Prostate gland (tissue), 2 donors: ENCODE measurements at regions not wholly inside any gene's neighbourhood (a gene's known extent, or its start where the extent isn't known, plus 50 kb on each side); places are given as distances from the start of the nearest gene placed in this dataset.

Experiments used
- DNase-seq: peaks from one replicate; pipeline ENCODE4 v3.0.0-alpha.2; 2019; ENCODE audit warnings: low spot score
- H3K27ac ChIP-seq, 2 donors: fragments of 200-600 bp; sonication (generic); 2 replicates each; pipeline ENCODE4 v1.5.1; 2017 to 2019
- H3K27me3 ChIP-seq: fragments of 200-600 bp; sonication (generic); replicated peaks from 2 replicates; pipeline ENCODE4 v1.5.1; 2019; ENCODE audit not compliant: insufficient read depth
- H3K36me3 ChIP-seq, 2 donors: fragments of 200-600 bp; sonication (generic); 1 replicate in 1 of 2; 2 replicates in 1 of 2; pipeline versions ENCODE4 v1.5.1 to v1.8.1; 2017 to 2019
- H3K4me1 ChIP-seq: fragments of 200-600 bp; sonication (generic); replicated peaks from 2 replicates; pipeline ENCODE4 v1.5.1; 2019
- H3K4me3 ChIP-seq, 2 donors: fragments of 200-600 bp; sonication (generic); 2 replicates each; pipeline ENCODE4 v1.5.1; 2017 to 2019
- H3K9me3 ChIP-seq: fragments of 200-600 bp; sonication (generic); 2 replicates; pipeline ENCODE4 v1.5.1; 2017
- CTCF ChIP-seq, 4 experiments: fragments of 200-600 bp in 2 of 4; fragments of 450-650 bp in 2 of 4; sonication (generic) in 2 of 4; IDR thresholded peaks; 1 replicate in 3 of 4; 2 replicates in 1 of 4; pipeline ENCODE4 v1.5.1; 2016 to 2019; ENCODE audit warnings: antibody characterized with exemption in 4 of 4, mild to moderate bottlenecking in 2 of 4, moderate library complexity in 2 of 4
- POLR2A ChIP-seq: fragments of 450-650 bp; IDR thresholded peaks from one replicate; pipeline ENCODE4 v1.6.1; 2016; ENCODE audit warnings: antibody characterized with exemption, mild to moderate bottlenecking
- POLR2AphosphoS5 ChIP-seq: sonication (generic); formaldehyde crosslinking; IDR thresholded peaks from one replicate; pipeline ENCODE4 v1.6.1; 2017; ENCODE audit warnings: antibody characterized with exemption
- WGBS: methylation state at CpG from one replicate; pipeline ENCODE4 v1.1.5; 2018; 5-methylcytosine and 5-hydroxymethylcytosine counted together
- intact Hi-C: fragments of 100-400 bp; cut with DNase I; formaldehyde crosslinking; loops from one replicate; pipeline ENCODE4 v1.14.2; 2022

- DNase-seq = no peak
- no peak for TF ChIP-seq POLR2AphosphoS5
- no peak for TF ChIP-seq POLR2A
- TF ChIP-seq CTCF (IDR thresholded peaks at IDR 0.05) = no peak
Observed at GRCh38 chr4:175253184-175253902, 335.2 kb downstream of the ADAM29 start.

GRCh38 chr4:175263537-175263936 is 345.4 kb downstream of the ADAM29 start:
- 100% methylated on average over 1 of the region's 1 CpG for WGBS
- no peak for DNase-seq
- Histone ChIP-seq H3K4me3 (no peak overlapping the region), H3K9me3 (no peaks in the 10 kb centered on the region), H3K27me3 (no peaks in the 10 kb centered on the region), H3K36me3 (no peaks in the 10 kb centered on the region), H3K4me1 (no peaks in the 10 kb centered on the region), H3K27ac (no peak overlapping the region)
- TF ChIP-seq POLR2A (no peak), POLR2AphosphoS5 (no peak), CTCF (IDR thresholded peaks at IDR 0.05) (no peak)
- intact Hi-C loops = no loop called here

More at GRCh38 chr4:175253184-175253902, 335.2 kb downstream of the ADAM29 start:
- H3K36me3 ChIP-seq = no peaks in the 10 kb centered on the region
- intact Hi-C loops = no loop called here
- WGBS = 84% methylated on average over 8 of the region's 8 CpGs
- H3K4me1 ChIP-seq = no peaks in the 10 kb centered on the region
- H3K9me3 ChIP-seq = no peaks in the 10 kb centered on the region
- no peak overlapping the region for H3K27ac ChIP-seq
- H3K4me3 ChIP-seq = no peak overlapping the region
- H3K27me3 ChIP-seq = no peaks in the 10 kb centered on the region

GRCh38 chr4:175271010-175271630 is 353.0 kb downstream of the ADAM29 start:
- Histone ChIP-seq H3K9me3 (no peaks in the 10 kb centered on the region), H3K27ac (no peak overlapping the region), H3K4me1 (no peaks in the 10 kb centered on the region), H3K36me3 (no peaks in the 10 kb centered on the region), H3K4me3 (no peak overlapping the region), H3K27me3 (no peaks in the 10 kb centered on the region)
- 72% methylated on average over 2 of the region's 2 CpGs for WGBS
- no peak for DNase-seq
- intact Hi-C loops = no loop called here
- TF ChIP-seq POLR2A (no peak), POLR2AphosphoS5 (no peak), CTCF (IDR thresholded peaks at IDR 0.05) (no peak)

GRCh38 chr4:175273995-175274753 is 356.0 kb downstream of the ADAM29 start:
- no peak for TF ChIP-seq POLR2AphosphoS5
- no peak for TF ChIP-seq POLR2A
- no peak for TF ChIP-seq CTCF (IDR thresholded peaks at IDR 0.05)
- WGBS = 68% methylated on average over 4 of the region's 4 CpGs
- Histone ChIP-seq H3K36me3 (no peaks in the 10 kb centered on the region), H3K9me3 (no peaks in the 10 kb centered on the region), H3K4me3 (no peak overlapping the region), H3K27ac (no peak overlapping the region), H3K27me3 (no peaks in the 10 kb centered on the region), H3K4me1 (no peaks in the 10 kb centered on the region)
- DNase-seq = no peak
- intact Hi-C loops = no loop called here
